ENCODE measurements at regions not wholly inside any gene's neighbourhood (a gene's known extent, or its start where the extent isn't known, plus 50 kb on each side); places are given as distances from the start of the nearest gene placed in this dataset.

DNA sequence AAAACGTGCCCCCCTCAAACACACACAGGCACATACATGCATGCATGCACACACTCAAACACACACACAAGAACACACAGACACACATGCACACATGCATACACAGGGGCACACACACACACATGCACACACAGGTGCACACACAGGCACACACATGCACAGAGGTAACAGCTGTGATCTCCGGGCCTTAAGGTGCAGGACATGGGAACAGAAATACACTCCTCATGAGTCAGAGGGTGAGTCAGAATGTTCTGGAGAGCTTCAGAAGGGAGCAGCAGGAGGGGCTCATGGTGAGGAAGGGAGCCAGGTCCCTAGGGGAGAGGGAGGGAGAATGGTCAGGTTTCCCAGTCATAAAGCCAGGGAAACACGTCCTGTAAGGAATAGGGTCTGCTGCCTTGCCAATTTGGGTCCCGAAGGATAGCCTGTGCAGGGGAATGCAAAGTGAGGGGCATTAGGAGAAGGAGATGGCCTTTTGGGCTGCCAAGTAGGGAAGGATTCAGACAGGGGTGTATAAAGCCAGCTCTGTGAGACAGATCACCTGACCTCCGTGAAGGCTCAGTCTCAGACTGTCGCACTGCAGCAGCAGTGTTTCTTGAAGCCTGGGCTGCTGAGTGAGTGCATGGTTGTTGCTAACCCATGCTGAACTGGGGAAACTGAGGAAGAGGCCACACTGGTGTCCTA is 123.9 kb downstream of the MAFB start:
- TF ChIP-seq, protein P1, sequence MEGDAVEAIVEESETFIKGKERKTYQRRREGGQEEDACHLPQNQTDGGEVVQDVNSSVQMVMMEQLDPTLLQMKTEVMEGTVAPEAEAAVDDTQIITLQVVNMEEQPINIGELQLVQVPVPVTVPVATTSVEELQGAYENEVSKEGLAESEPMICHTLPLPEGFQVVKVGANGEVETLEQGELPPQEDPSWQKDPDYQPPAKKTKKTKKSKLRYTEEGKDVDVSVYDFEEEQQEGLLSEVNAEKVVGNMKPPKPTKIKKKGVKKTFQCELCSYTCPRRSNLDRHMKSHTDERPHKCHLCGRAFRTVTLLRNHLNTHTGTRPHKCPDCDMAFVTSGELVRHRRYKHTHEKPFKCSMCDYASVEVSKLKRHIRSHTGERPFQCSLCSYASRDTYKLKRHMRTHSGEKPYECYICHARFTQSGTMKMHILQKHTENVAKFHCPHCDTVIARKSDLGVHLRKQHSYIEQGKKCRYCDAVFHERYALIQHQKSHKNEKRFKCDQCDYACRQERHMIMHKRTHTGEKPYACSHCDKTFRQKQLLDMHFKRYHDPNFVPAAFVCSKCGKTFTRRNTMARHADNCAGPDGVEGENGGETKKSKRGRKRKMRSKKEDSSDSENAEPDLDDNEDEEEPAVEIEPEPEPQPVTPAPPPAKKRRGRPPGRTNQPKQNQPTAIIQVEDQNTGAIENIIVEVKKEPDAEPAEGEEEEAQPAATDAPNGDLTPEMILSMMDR (IDR thresholded peaks at IDR 0.05): no peak
- TF ChIP-seq POLR2A (IDR thresholded peaks at IDR 0.05): no peak
- TF ChIP-seq EP300 (IDR thresholded peaks at IDR 0.05): no peak

Data from tibial nerve (tissue), 4 donors.